ENCODE measurements at regions not wholly inside any gene's neighbourhood (a gene's known extent, or its start where the extent isn't known, plus 50 kb on each side); places are given as distances from the start of the nearest gene placed in this dataset.

- DNase-seq (ENCODE audit: low read depth), result peak; percentile 96
These were observed 63.6 kb downstream of the SPINK2 start for GRCh38 chr4:56757821-56758411.

- peak; percentile 51 for DNase-seq (ENCODE audit: low read depth)
These were observed 64.2 kb downstream of the SPINK2 start for GRCh38 chr4:56757261-56757746.

- peak; percentile 48 for DNase-seq (ENCODE audit: low read depth)
These were observed 65.6 kb downstream of the SPINK2 start for GRCh38 chr4:56755901-56756300.

GRCh38 chr4:56752985-56753384 is 68.5 kb downstream of the SPINK2 start:
- DNase-seq (ENCODE audit: low read depth), result no peak

GRCh38 chr4:56750231-56750630 is 69.1 kb upstream of the HOPX start:
- no peak for DNase-seq (ENCODE audit: low read depth)

GRCh38 chr4:56748271-56748670 is 67.2 kb upstream of the HOPX start:
- no peak for DNase-seq (ENCODE audit: low read depth)

- DNase-seq (ENCODE audit: low read depth), result no peak
These were observed 65.5 kb upstream of the HOPX start for GRCh38 chr4:56746639-56747038.

GRCh38 chr4:56745042-56745441 is 63.9 kb upstream of the HOPX start:
- DNase-seq (ENCODE audit: low read depth), result no peak

- DNase-seq (ENCODE audit: low read depth), result no peak
These were observed 62.9 kb upstream of the HOPX start for GRCh38 chr4:56744030-56744429.

- DNase-seq (ENCODE audit: low read depth), result no peak
These were observed 62.5 kb upstream of the HOPX start for GRCh38 chr4:56743550-56743949.

- DNase-seq (ENCODE audit: low read depth), result peak; percentile 63
These were observed 61.2 kb upstream of the HOPX start for GRCh38 chr4:56742080-56742871.

- no peak for DNase-seq (ENCODE audit: low read depth)
These were observed 60.5 kb upstream of the HOPX start for GRCh38 chr4:56741595-56741994.

- peak; percentile 58 for DNase-seq (ENCODE audit: low read depth)
These were observed 58.1 kb upstream of the HOPX start for GRCh38 chr4:56739066-56739777.

GRCh38 chr4:56737666-56738065 is 56.6 kb upstream of the HOPX start:
- no peak for DNase-seq (ENCODE audit: low read depth)

- no peak for DNase-seq (ENCODE audit: low read depth)
These were observed 52.3 kb upstream of the HOPX start for GRCh38 chr4:56733352-56733751.

- no peak for DNase-seq (ENCODE audit: low read depth)
These were observed 51.2 kb upstream of the HOPX start for GRCh38 chr4:56732301-56732700.

GRCh38 chr4:56731857-56732256 is 50.8 kb upstream of the HOPX start:
- no peak for DNase-seq (ENCODE audit: low read depth)

Measured in iris pigment epithelial cell (primary cell).